Endothelial cell of umbilical vein (primary cell): ENCODE measurements at regions not wholly inside any gene's neighbourhood (a gene's known extent, or its start where the extent isn't known, plus 50 kb on each side); places are given as distances from the start of the nearest gene placed in this dataset.

Experiments used
- BruUV-seq: library from RNA; stranded (reverse); fragments of 400-500 nt; replicated peaks from 2 replicates; lab custom pipeline; 2021; lab: Mats Ljungman, UMichigan
- CTCF ChIA-PET: fragments of 300-600, 350-600 bp; sonication (Branson Sonifier 250); formaldehyde crosslinking; loops from one replicate; lab custom pipeline; 2021; ENCODE audit warnings: antibody characterized with exemption, inconsistent platforms; lab: Charles Lee
- POLR2A ChIA-PET: fragments of 300-600, 350-600 bp; sonication (Branson Sonifier 250); formaldehyde crosslinking; loops from one replicate; lab custom pipeline; 2021; ENCODE audit warnings: antibody characterized with exemption, inconsistent platforms; lab: Charles Lee
- DNase-seq: peaks from one replicate; pipeline ENCODE4 v3.0.0-alpha.2; 2011; ENCODE audit warnings: low read depth, low spot score
- FAIRE-seq: peaks from 2 replicates; lab custom pipeline; 2011; peaks lifted over from hg19 to GRCh38; lab: Jason Lieb, UNC
- H2AFZ ChIP-seq: 2 replicates; pipeline ENCODE4 v1.6.0; 2012; ENCODE audit warnings: low read depth, low read length, control low read depth, inconsistent platforms
- H3K27ac ChIP-seq: 2 replicates; pipeline ENCODE4 v1.5.1; 2011; ENCODE audit warnings: low read depth, mild to moderate bottlenecking, control low read depth, low read length, moderate library complexity; ENCODE audit not compliant: insufficient read depth
- H3K27me3 ChIP-seq, 2 experiments: 2 replicates each; pipeline versions ENCODE4 v1.6.0 to v1.6.1; 2011; ENCODE audit warnings: low read length in 2 of 2, mixed read lengths in 1 of 2; ENCODE audit not compliant: control insufficient read depth in 2 of 2, insufficient read depth in 2 of 2
- H3K36me3 ChIP-seq, 2 experiments: 2 replicates in 1 of 2; 3 replicates in 1 of 2; pipeline ENCODE4 v1.5.1; 2011; ENCODE audit warnings: low read length in 2 of 2, mild to moderate bottlenecking in 1 of 2, moderate library complexity in 1 of 2; ENCODE audit not compliant: control insufficient read depth in 2 of 2, insufficient read depth in 2 of 2; ENCODE audit errors: extremely low read depth in 1 of 2
- H3K4me1 ChIP-seq: 3 replicates; pipeline ENCODE4 v1.5.1; 2011; ENCODE audit warnings: mild to moderate bottlenecking, low read length; ENCODE audit not compliant: control insufficient read depth, insufficient read depth; ENCODE audit errors: extremely low read depth
- H3K4me2 ChIP-seq: 2 replicates; pipeline ENCODE4 v1.6.1; 2011; ENCODE audit warnings: low read length, control low read depth, mixed read lengths; ENCODE audit not compliant: insufficient read depth
- H3K4me3 ChIP-seq, 3 experiments: fragments of 200-600 bp in 1 of 3; sonication (generic), shearing (Covaris generic) in 1 of 3; replicated peaks in 1 of 3; 2 replicates each; pipeline ENCODE4 v1.5.1; 2011 to 2016; ENCODE audit warnings: control low read depth in 3 of 3, low read length in 3 of 3, mild to moderate bottlenecking in 2 of 3, inconsistent platforms in 1 of 3, low read depth in 1 of 3, moderate library complexity in 1 of 3; ENCODE audit not compliant: insufficient read depth in 1 of 3
- H3K79me2 ChIP-seq: 2 replicates; pipeline ENCODE4 v1.6.0; 2012; ENCODE audit warnings: low read length, inconsistent platforms; ENCODE audit not compliant: control insufficient read depth, insufficient read depth
- H3K9ac ChIP-seq: replicated peaks from 2 replicates; pipeline ENCODE3; 2011; ENCODE audit warnings: low read length, control low read depth; ENCODE audit not compliant: insufficient read depth; ENCODE audit errors: extremely low read depth
- H3K9me1 ChIP-seq: replicated peaks from 3 replicates; pipeline ENCODE4 v1.6.0; 2011; ENCODE audit warnings: mild to moderate bottlenecking, low read length; ENCODE audit not compliant: control insufficient read depth, insufficient read depth; ENCODE audit errors: extremely low read depth
- H3K9me3 ChIP-seq: replicated peaks from 2 replicates; pipeline ENCODE4 v1.5.1; 2012; ENCODE audit warnings: low read length, inconsistent platforms; ENCODE audit not compliant: control insufficient read depth, insufficient read depth
- H4K20me1 ChIP-seq: replicated peaks from 2 replicates; pipeline ENCODE3; 2011; ENCODE audit warnings: mild to moderate bottlenecking, low read length; ENCODE audit not compliant: control insufficient read depth, insufficient read depth; ENCODE audit errors: extremely low read depth
- CTCF ChIP-seq, 2 donors: IDR thresholded peaks; 1 replicate in 1 of 2; 2 replicates in 1 of 2; pipeline ENCODE4 v1.5.1; 2011; ENCODE audit warnings: low read length in 2 of 2, mild to moderate bottlenecking in 2 of 2, moderate library complexity in 2 of 2, control low read depth in 1 of 2, inconsistent platforms in 1 of 2, low read depth in 1 of 2; ENCODE audit not compliant: insufficient read depth in 1 of 2; ENCODE audit errors: extremely low read depth in 1 of 2
- EZH2 ChIP-seq: IDR thresholded peaks from 2 replicates; pipeline ENCODE4 v1.6.1; 2012; ENCODE audit warnings: borderline replicate concordance, low read depth, mild to moderate bottlenecking, moderate library complexity, low read length, inconsistent platforms; ENCODE audit not compliant: severe bottlenecking
- FOS ChIP-seq: IDR thresholded peaks from 2 replicates; pipeline ENCODE4 v1.6.1; 2011; ENCODE audit warnings: mild to moderate bottlenecking, low read length, moderate library complexity, borderline replicate concordance; ENCODE audit not compliant: insufficient read depth
- GATA2 ChIP-seq: IDR thresholded peaks from 2 replicates; pipeline ENCODE4 v1.7.0; 2011; ENCODE audit warnings: low read depth, mild to moderate bottlenecking, moderate library complexity, mixed read lengths, low read length; ENCODE audit not compliant: insufficient read length, insufficient read depth
- JUN ChIP-seq: IDR thresholded peaks from 2 replicates; pipeline ENCODE4 v1.6.1; 2011; ENCODE audit warnings: borderline replicate concordance, low read depth; ENCODE audit not compliant: insufficient read length, insufficient read depth
- MAX ChIP-seq: IDR thresholded peaks from 2 replicates; pipeline ENCODE4 v1.6.1; 2011; ENCODE audit not compliant: insufficient read depth, insufficient read length
- MYC ChIP-seq: IDR thresholded peaks from one replicate; pipeline ENCODE4 v1.6.1; 2011; ENCODE audit warnings: mild to moderate bottlenecking, low read depth, low read length
- POLR2A ChIP-seq: IDR thresholded peaks from 2 replicates; pipeline ENCODE4 v1.6.1; 2012; ENCODE audit warnings: low read depth, mild to moderate bottlenecking, control low read depth, low read length
- POLR2AphosphoS5 ChIP-seq: IDR thresholded peaks from 2 replicates; pipeline ENCODE4 v1.6.1; 2012; ENCODE audit warnings: low read depth, mild to moderate bottlenecking, control low read depth, low read length, moderate library complexity; ENCODE audit not compliant: insufficient read depth
- dilution Hi-C: fragments of 300-500 bp; cut with MboI; formaldehyde crosslinking; loops from one replicate; pipeline ENCODE4 v1.15.0; 2019; ENCODE audit warnings: low sequenced_read_pairs; ENCODE audit not compliant: extremely low pct_ligation_motif_present
- intact Hi-C: fragments of 100-400 bp; cut with micrococcal nuclease; formaldehyde crosslinking; loops from one replicate; pipeline ENCODE4 v1.10.0; 2022

GRCh38 chr2:14930441-14930840 lies 297.9 kb downstream of the LRATD1 start:
- H3K4me2 ChIP-seq: no peak overlapping the region
- no peak overlapping the region for H3K4me3 ChIP-seq
- H3K27me3 ChIP-seq: no peaks in the 10 kb centered on the region
- H3K9me3 ChIP-seq: peaks cover 2% of the 10 kb centered on the region
- dilution Hi-C loops: no loop called here
- no peaks in the 10 kb centered on the region for H4K20me1 ChIP-seq
- no peak overlapping the region for H3K27ac ChIP-seq
- no peaks in the 10 kb centered on the region for H3K36me3 ChIP-seq
- DNase-seq (no peak), FAIRE-seq (no peak)
- H2AFZ ChIP-seq: no peak overlapping the region
- no peaks in the 10 kb centered on the region for H3K79me2 ChIP-seq
- POLR2A ChIA-PET: no interaction called here
- H3K4me1 ChIP-seq: no peaks in the 10 kb centered on the region
- intact Hi-C loops: no loop called here
- BruUV-seq: no TSS peak
- H3K9me1 ChIP-seq: no peaks in the 10 kb centered on the region
- CTCF ChIA-PET: no interaction called here
- no peak overlapping the region for H3K9ac ChIP-seq
- TF ChIP-seq POLR2A (no peak), GATA2 (no peak), EZH2 (no peak), POLR2AphosphoS5 (no peak)

- BruUV-seq: no TSS peak
- intact Hi-C loops (no loop called here), dilution Hi-C loops (no loop called here)
- Histone ChIP-seq H3K79me2 (no peaks in the 10 kb centered on the region), H2AFZ (no peak overlapping the region), H3K36me3 (no peaks in the 10 kb centered on the region), H3K9me3 (peaks cover 2% of the 10 kb centered on the region), H3K4me1 (no peaks in the 10 kb centered on the region), H3K27ac (no peak overlapping the region), H3K4me3 (no peak overlapping the region), H3K9ac (no peak overlapping the region), H4K20me1 (no peaks in the 10 kb centered on the region), H3K9me1 (no peaks in the 10 kb centered on the region), H3K4me2 (no peak overlapping the region), H3K27me3 (no peaks in the 10 kb centered on the region)
- no peak for DNase-seq
- CTCF ChIA-PET: no interaction called here
- no peak for FAIRE-seq
- TF ChIP-seq POLR2A (no peak), GATA2 (no peak), POLR2AphosphoS5 (no peak), FOS (no peak), JUN (no peak), EZH2 (no peak), CTCF (IDR thresholded peaks at IDR 0.05; ENCODE audit: extremely low read depth in 1 of 2, insufficient read depth in 1 of 2, low read depth in 1 of 2, low read length in 2 of 2) (no peak), MYC (no peak), MAX (no peak)
- POLR2A ChIA-PET: no interaction called here
These were observed 299.8 kb downstream of the LRATD1 start for GRCh38 chr2:14932285-14932684.
